Skeletal muscle satellite cell (primary cell): ENCODE measurements at regions not wholly inside any gene's neighbourhood (a gene's known extent, or its start where the extent isn't known, plus 50 kb on each side); places are given as distances from the start of the nearest gene placed in this dataset.

Experiments
- H3K27me3 ChIP-seq: 2 replicates; pipeline ENCODE4 v1.7.0; 2013; ENCODE audit warnings: low read length; ENCODE audit not compliant: control insufficient read depth, insufficient read depth
- H3K36me3 ChIP-seq: 2 replicates; pipeline ENCODE4 v1.7.0; 2013; ENCODE audit warnings: mild to moderate bottlenecking, control low read depth, low read length; ENCODE audit not compliant: insufficient read depth
- H3K4me1 ChIP-seq: 2 replicates; pipeline ENCODE4 v1.7.0; 2013; ENCODE audit warnings: low read length; ENCODE audit not compliant: control insufficient read depth, insufficient read depth
- H3K4me2 ChIP-seq: 2 replicates; pipeline ENCODE4 v1.7.0; 2013; ENCODE audit warnings: mild to moderate bottlenecking, low read length
- H3K4me3 ChIP-seq: 2 replicates; pipeline ENCODE4 v1.7.0; 2013; ENCODE audit warnings: low read length
- H3K9ac ChIP-seq: 2 replicates; pipeline ENCODE4 v1.7.0; 2013; ENCODE audit warnings: mild to moderate bottlenecking, low read depth, low read length, moderate library complexity
- H3K9me3 ChIP-seq: replicated peaks from 2 replicates; pipeline ENCODE4 v1.7.0; 2013; ENCODE audit warnings: mild to moderate bottlenecking, control low read depth, low read length

DNA sequence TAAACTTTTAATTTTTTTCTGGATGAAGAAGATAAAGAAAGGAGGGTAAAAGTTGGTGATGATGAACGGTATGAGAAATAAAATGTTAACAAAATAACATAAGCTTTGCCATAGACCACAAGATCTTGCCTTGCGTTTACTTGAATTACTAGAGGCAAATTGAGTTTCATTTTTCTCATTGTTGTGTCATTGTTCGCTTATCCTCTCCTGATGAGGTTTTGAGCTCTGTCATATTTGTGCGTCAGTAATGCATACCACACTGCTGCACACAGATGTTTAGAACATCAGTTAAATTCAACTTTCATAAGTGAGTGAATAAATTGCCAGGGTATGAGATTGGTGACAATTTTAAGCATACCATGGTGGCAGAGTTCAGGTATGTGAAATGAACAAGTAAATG is 843.6 kb downstream of the SUCLG1 start:
- H3K9ac ChIP-seq = no peak overlapping the region
- H3K9me3 ChIP-seq = no peaks in the 10 kb centered on the region
- no peaks in the 10 kb centered on the region for H3K4me1 ChIP-seq
- H3K4me3 ChIP-seq = no peak overlapping the region
- H3K27me3 ChIP-seq = no peaks in the 10 kb centered on the region
- H3K4me2 ChIP-seq = no peak overlapping the region
- H3K36me3 ChIP-seq = no peaks in the 10 kb centered on the region

DNA sequence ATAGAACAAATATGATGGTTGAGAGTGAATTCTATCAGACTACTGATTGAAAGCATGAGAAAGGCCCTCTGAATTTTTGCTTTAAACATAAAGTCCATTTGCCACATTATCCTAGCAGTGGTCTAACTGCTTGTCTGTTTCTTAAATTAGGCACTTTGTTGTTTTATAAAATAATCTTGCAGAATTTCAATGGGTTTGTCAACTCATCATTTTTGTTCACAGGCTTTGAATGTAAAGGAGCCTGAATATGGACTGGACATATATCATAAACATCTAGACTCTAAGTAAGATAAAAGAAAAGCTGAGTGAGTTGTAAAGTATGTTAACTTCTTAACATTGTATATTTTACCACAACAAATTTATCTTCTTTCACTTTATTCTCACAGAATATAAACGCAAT is 845.9 kb downstream of the SUCLG1 start:
- Histone ChIP-seq H3K27me3 (no peaks in the 10 kb centered on the region), H3K9ac (no peak overlapping the region), H3K4me1 (no peaks in the 10 kb centered on the region), H3K9me3 (no peaks in the 10 kb centered on the region), H3K36me3 (no peaks in the 10 kb centered on the region), H3K4me2 (no peak overlapping the region), H3K4me3 (no peak overlapping the region)

DNA sequence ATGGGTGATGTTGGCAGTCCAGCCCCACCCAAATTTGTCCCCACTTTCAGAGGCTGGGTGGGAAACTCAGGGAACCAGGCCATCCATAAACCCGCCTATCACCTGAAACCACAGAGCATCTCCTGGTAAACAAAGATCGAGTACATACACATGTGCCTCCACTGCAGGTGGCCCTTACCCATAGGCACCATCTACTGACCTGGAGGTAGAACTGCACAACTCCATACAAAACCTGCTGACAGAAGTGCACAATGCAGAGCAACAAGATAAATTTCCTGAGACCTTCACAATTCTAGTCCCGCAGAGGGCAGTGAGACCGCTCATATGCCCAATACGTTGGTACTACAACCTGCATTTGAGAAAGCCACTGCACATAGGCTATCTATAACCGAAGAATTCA is 856.3 kb downstream of the SUCLG1 start:
- no peaks in the 10 kb centered on the region for H3K4me1 ChIP-seq
- no peaks in the 10 kb centered on the region for H3K36me3 ChIP-seq
- H3K27me3 ChIP-seq = no peaks in the 10 kb centered on the region

DNA sequence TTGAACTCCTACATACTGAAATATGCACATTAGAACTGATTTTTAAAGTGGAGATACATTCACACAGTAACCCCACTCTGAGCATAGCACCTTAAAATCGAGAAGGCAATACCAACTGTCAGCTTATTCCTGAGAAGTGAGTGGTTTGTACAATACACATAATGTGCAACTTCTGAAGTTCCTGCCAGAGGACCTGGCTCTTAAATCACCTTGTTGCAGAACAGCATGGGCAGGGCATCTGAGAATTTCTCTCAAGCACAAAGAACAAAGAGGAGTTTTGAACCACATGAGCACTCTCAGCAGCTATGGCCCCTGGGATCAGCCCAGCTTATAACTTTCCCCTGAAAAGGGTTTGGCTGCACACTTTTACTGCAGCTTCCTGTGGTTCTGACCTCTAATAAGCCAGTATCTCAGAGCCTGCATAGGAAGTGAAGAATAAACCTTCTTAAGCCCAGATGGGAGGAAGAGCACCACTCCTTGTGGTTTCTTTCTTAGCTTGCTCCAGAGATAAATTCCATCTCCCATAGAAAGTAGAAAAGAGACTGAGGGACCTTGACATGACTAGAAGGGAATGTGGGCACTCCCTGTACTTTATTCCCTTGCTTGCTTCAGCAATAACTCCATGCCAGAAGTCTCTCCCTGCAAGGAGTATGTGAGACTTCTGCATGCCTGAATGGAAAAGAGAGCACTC is 862.3 kb downstream of the SUCLG1 start:
- no peaks in the 10 kb centered on the region for H3K9me3 ChIP-seq
- peak overlapping the region; percentile 71 for H3K9ac ChIP-seq
- H3K4me2 ChIP-seq = no peak overlapping the region
- H3K4me1 ChIP-seq = peaks cover 37% of the 10 kb centered on the region
- no peak overlapping the region for H3K4me3 ChIP-seq
- H3K36me3 ChIP-seq = no peaks in the 10 kb centered on the region
- no peaks in the 10 kb centered on the region for H3K27me3 ChIP-seq

More for the DNA sequence above, 856.3 kb downstream of the SUCLG1 start:
- H3K4me3 ChIP-seq = no peak overlapping the region
- no peak overlapping the region for H3K4me2 ChIP-seq
- no peak overlapping the region for H3K9ac ChIP-seq
- no peaks in the 10 kb centered on the region for H3K9me3 ChIP-seq

DNA sequence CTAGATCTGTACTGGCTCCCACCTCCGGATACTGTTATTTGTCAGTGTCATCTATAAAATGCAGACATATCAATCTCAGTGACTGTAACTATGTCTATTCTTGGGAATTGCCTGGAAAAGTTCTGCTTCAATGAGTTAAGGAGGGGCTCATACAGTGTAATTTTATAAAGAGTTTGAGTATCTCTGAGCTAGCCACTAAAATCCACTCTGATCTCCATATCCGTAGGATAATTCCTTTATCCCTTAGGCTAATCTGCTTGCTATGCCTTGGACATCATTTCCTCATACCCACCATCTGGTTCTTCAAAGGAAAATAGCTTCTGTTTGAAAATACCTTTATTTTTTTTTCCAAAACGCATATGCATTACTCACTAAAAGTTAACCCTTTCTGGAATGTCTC is 863.2 kb downstream of the SUCLG1 start:
- Histone ChIP-seq H3K4me3 (peak overlapping the region; percentile 8), H3K36me3 (no peaks in the 10 kb centered on the region), H3K9me3 (no peaks in the 10 kb centered on the region), H3K4me2 (peak overlapping the region; percentile 50), H3K4me1 (peaks cover 37% of the 10 kb centered on the region), H3K27me3 (no peaks in the 10 kb centered on the region), H3K9ac (peak overlapping the region; percentile 71)

DNA sequence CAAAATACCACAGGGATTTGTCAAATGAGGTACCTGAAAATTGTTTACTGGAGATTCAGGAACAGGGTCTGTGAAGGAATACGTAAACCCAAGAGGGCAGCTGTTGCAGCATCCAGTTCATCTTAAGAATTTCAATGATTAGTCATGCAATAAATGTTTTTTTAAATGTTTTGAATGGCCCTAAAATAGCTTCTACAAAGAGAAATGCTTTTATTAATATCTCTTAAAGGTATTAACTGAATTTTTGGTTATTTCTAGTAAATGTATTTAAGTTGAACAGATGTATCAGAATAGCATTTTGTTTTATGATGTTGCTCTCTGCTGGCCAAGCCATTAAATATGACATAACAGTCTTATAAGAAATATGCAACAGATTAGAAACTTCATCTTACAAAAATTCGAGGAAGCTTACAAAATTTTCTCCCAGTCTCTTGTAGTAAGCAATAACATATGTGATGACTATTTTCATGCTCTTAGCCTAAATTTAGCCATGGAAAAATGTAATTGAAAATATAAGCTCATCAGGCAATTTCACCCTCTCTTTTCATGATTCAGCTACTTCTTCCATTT is 863.9 kb downstream of the SUCLG1 start:
- Histone ChIP-seq H3K4me3 (peak overlapping the region; percentile 8), H3K9me3 (no peaks in the 10 kb centered on the region), H3K9ac (peak overlapping the region; percentile 71), H3K27me3 (no peaks in the 10 kb centered on the region), H3K4me1 (peaks cover 37% of the 10 kb centered on the region), H3K36me3 (no peaks in the 10 kb centered on the region), H3K4me2 (peak overlapping the region; percentile 62)

DNA sequence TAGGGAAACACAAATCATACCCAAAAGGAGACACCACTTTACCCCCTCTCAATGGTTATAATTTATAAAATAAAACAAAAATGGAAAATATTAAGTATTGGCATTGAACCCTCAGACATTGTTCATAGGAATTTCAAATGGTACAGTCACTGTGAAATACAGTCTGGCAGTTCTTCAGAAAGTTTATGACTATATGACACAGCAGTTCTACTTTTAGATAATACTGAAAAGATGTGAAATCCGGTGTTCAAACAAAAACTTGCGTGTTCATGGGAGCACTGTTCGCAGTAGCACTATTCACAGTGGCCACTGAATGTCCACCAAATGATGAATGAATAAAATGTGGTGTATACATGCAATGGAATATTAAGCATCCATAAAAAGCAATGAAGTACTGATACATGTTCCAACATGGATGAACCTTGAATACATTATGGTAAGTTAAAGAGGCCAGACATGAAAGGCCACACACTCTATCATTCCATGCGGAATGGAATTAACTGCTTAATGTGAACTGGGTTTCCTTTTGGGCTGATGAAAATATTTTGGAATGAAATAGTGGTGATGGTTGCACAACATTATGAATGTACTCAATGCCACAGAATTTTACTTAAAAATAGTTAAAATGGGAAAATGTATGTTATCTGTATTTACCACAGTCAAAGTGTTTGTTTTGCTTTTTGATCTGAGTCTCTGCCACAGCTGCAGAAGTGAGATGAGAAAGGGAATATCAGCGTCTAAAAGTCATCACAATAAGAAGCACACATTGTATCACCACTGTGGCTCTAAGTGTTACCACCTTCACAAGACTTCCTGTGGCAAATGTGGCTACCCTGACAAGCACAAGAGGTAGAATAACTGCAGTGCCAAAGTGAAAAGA is 864.6 kb downstream of the SUCLG1 start:
- Histone ChIP-seq H3K4me3 (peak overlapping the region; percentile 10), H3K36me3 (no peaks in the 10 kb centered on the region), H3K27me3 (no peaks in the 10 kb centered on the region), H3K9ac (peak overlapping the region; percentile 71), H3K4me1 (peaks cover 37% of the 10 kb centered on the region), H3K4me2 (peak overlapping the region; percentile 62), H3K9me3 (no peaks in the 10 kb centered on the region)

DNA sequence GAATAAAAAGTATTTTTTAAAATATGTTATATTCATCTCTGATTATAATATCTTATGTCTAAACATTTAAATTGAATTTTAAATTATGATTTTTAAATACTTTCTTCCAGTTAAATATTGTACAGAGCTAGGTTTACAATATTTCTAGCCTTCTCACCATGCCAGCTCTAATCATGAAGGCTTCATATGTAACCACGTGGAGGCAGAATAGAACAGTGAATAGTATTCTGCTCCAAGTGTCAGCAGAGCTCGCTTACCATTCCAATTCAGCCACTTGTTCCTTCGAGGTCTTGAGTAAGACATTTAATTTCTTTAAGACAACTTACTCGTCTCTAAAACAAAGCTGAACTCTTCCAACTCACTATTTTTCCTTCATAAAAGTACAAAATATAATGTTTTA is 871.8 kb downstream of the SUCLG1 start:
- H3K4me1 ChIP-seq = peaks cover 19% of the 10 kb centered on the region
- no peaks in the 10 kb centered on the region for H3K27me3 ChIP-seq
- no peaks in the 10 kb centered on the region for H3K9me3 ChIP-seq
- no peak overlapping the region for H3K4me2 ChIP-seq
- no peak overlapping the region for H3K9ac ChIP-seq
- no peaks in the 10 kb centered on the region for H3K36me3 ChIP-seq
- no peak overlapping the region for H3K4me3 ChIP-seq

DNA sequence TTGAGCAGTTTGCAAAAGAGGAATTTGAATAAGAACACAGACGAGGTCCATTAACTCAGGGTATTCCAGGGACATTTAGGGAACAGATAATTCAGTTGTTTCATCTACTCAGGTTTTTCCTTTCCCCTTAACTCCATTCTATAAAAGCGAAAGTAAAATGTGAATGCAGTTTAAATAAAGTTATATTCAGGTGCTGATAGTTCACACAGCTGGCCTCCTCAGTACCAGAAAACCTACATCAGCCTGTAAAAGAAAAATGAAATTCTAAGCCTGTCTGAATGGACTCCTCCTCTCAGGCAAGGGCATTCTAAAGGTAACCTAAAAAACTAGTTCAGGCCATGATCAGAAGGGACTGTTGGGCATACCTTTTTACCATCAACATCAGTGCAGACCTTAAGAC is 873.8 kb downstream of the SUCLG1 start:
- H3K4me3 ChIP-seq = peak overlapping the region; percentile 40
- H3K4me2 ChIP-seq = peak overlapping the region; percentile 73
- no peaks in the 10 kb centered on the region for H3K36me3 ChIP-seq
- peak overlapping the region; percentile 63 for H3K9ac ChIP-seq
- H3K9me3 ChIP-seq = no peaks in the 10 kb centered on the region
- H3K4me1 ChIP-seq = peaks cover 19% of the 10 kb centered on the region
- no peaks in the 10 kb centered on the region for H3K27me3 ChIP-seq

DNA sequence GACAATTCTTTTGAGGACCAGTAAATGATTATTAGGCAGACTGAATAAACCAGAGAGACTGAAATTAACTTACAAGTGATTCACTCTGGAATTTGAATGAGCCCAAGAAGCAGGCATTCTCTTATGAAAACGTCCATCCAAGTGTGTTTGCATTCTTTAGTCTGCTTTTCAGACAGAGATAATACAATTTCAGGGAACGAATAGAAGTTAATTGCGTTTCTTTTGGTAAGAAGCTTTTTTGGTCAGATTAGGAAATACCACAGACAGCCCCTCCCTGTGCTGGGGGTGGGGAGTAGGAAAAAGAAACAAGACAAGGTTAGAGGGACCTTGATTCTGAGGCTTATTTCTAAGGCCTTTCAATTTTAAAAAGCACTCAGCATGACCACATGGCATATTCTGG is 874.4 kb downstream of the SUCLG1 start:
- Histone ChIP-seq H3K36me3 (no peaks in the 10 kb centered on the region), H3K9ac (peak overlapping the region; percentile 63), H3K27me3 (no peaks in the 10 kb centered on the region), H3K4me3 (peak overlapping the region; percentile 40), H3K4me2 (peak overlapping the region; percentile 73), H3K4me1 (peaks cover 21% of the 10 kb centered on the region), H3K9me3 (no peaks in the 10 kb centered on the region)

DNA sequence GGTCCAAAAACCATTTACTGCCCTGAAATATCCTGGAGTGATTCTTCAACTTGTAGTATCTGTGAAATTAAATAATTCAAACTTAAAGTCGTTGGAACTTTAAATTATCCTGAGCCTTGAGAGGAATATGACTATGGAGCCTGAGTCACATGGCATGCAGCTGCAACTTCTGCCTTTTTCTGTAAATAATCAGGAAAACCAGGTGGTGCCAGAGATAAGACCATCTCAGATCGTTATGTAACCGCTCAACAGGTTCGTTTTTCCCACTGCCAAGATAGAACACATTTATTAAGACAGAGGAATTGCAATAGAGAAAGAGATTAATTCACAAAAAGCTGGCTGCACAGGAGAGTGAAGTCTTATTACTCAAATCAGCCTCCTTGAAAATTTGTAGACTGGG is 876.5 kb downstream of the SUCLG1 start:
- Histone ChIP-seq H3K9me3 (no peaks in the 10 kb centered on the region), H3K27me3 (no peaks in the 10 kb centered on the region), H3K36me3 (no peaks in the 10 kb centered on the region), H3K4me3 (no peak overlapping the region), H3K4me2 (no peak overlapping the region), H3K4me1 (peaks cover 41% of the 10 kb centered on the region), H3K9ac (no peak overlapping the region)
